H9 (cell line): ENCODE measurements at regions not wholly inside any gene's neighbourhood (a gene's known extent, or its start where the extent isn't known, plus 50 kb on each side); places are given as distances from the start of the nearest gene placed in this dataset.

Source experiments
- DNase-seq: peaks from one replicate; pipeline ENCODE4 v3.0.0-alpha.2; 2017
- H2AFZ ChIP-seq: one replicate; pipeline ENCODE4 v1.6.1; 2013; ENCODE audit warnings: mild to moderate bottlenecking, low read length, control low read depth, moderate library complexity
- H2AK5ac ChIP-seq: 2 replicates; pipeline ENCODE4 v1.6.1; 2013; ENCODE audit warnings: low read length, control low read depth, mixed read lengths; ENCODE audit not compliant: insufficient read length
- H2BK120ac ChIP-seq: one replicate; pipeline ENCODE4 v1.6.1; 2013; ENCODE audit warnings: low read depth, mild to moderate bottlenecking, low read length, control low read depth, inconsistent platforms; ENCODE audit not compliant: poor library complexity, severe bottlenecking
- H2BK12ac ChIP-seq: 2 replicates; pipeline ENCODE4 v1.6.1; 2013; ENCODE audit warnings: low read length, control low read depth, mixed read lengths, low read depth; ENCODE audit not compliant: insufficient read length
- H2BK15ac ChIP-seq: 2 replicates; pipeline ENCODE4 v1.6.1; 2013; ENCODE audit warnings: low read depth, low read length, control low read depth
- H2BK20ac ChIP-seq: one replicate; pipeline ENCODE4 v1.6.1; 2013; ENCODE audit warnings: low read depth, mild to moderate bottlenecking, low read length, control low read depth, inconsistent platforms; ENCODE audit not compliant: poor library complexity, severe bottlenecking
- H2BK5ac ChIP-seq: 2 replicates; pipeline ENCODE4 v1.6.1; 2013; ENCODE audit warnings: low read length, control low read depth, mixed read lengths; ENCODE audit not compliant: insufficient read length
- H3K14ac ChIP-seq: 2 replicates; pipeline ENCODE4 v1.6.1; 2013; ENCODE audit warnings: low read length, control low read depth; ENCODE audit not compliant: insufficient read depth
- H3K18ac ChIP-seq: 2 replicates; pipeline ENCODE4 v1.6.1; 2013; ENCODE audit warnings: low read depth, mild to moderate bottlenecking, mixed read lengths, low read length, control low read depth; ENCODE audit not compliant: insufficient read length
- H3K23ac ChIP-seq: 2 replicates; pipeline ENCODE4 v1.6.1; 2013; ENCODE audit warnings: low read length, control low read depth, mixed read lengths, low read depth; ENCODE audit not compliant: insufficient read length
- H3K23me2 ChIP-seq: 2 replicates; pipeline ENCODE4 v1.6.1; 2013; ENCODE audit warnings: low read depth, mild to moderate bottlenecking, mixed read lengths, low read length, control low read depth; ENCODE audit not compliant: insufficient read length, poor library complexity, severe bottlenecking
- H3K27ac ChIP-seq: 2 replicates; pipeline ENCODE4 v1.5.1; 2013; ENCODE audit warnings: low read length, control low read depth, mixed read lengths, low read depth; ENCODE audit not compliant: insufficient read length
- H3K27me3 ChIP-seq: 2 replicates; pipeline ENCODE4 v1.6.1; 2013; ENCODE audit warnings: low read length, control low read depth, inconsistent platforms; ENCODE audit not compliant: insufficient read depth
- H3K4ac ChIP-seq: 2 replicates; pipeline ENCODE4 v1.6.1; 2013; ENCODE audit warnings: low read depth, mild to moderate bottlenecking, control low read depth, inconsistent platforms, low read length, moderate library complexity
- H3K4me1 ChIP-seq: 2 replicates; pipeline ENCODE4 v1.6.1; 2013; ENCODE audit warnings: low read length, control low read depth, inconsistent platforms; ENCODE audit not compliant: insufficient read depth
- H3K4me2 ChIP-seq: 2 replicates; pipeline ENCODE4 v1.6.1; 2013; ENCODE audit warnings: low read length, control low read depth, mixed read lengths; ENCODE audit not compliant: insufficient read length, insufficient read depth
- H3K56ac ChIP-seq: 2 replicates; pipeline ENCODE4 v1.6.1; 2013; ENCODE audit warnings: low read depth, mild to moderate bottlenecking, mixed read lengths, low read length, control low read depth; ENCODE audit not compliant: insufficient read length
- H3K79me1 ChIP-seq: 2 replicates; pipeline ENCODE4 v1.6.1; 2013; ENCODE audit warnings: low read depth, mild to moderate bottlenecking, moderate library complexity, low read length, control low read depth, inconsistent platforms; ENCODE audit not compliant: insufficient read depth, poor library complexity, severe bottlenecking
- H3K79me2 ChIP-seq: 2 replicates; pipeline ENCODE4 v1.6.1; 2013; ENCODE audit warnings: low read length, control low read depth, inconsistent platforms; ENCODE audit not compliant: insufficient read depth
- H3K9ac ChIP-seq: 2 replicates; pipeline ENCODE4 v1.6.1; 2013; ENCODE audit warnings: low read length, control low read depth, mixed read lengths; ENCODE audit not compliant: insufficient read length; ENCODE audit errors: extremely low read depth
- H3K9me3 ChIP-seq: one replicate; pipeline ENCODE4 v1.6.1; 2013; ENCODE audit warnings: low read depth, low read length, inconsistent platforms; ENCODE audit not compliant: control insufficient read depth
- H3T11ph ChIP-seq: one replicate; pipeline ENCODE4 v1.6.1; 2013; ENCODE audit warnings: mild to moderate bottlenecking, low read length, control low read depth, inconsistent platforms
- H4K20me1 ChIP-seq: one replicate; pipeline ENCODE4 v1.6.1; 2013; ENCODE audit not compliant: control insufficient read depth, insufficient read length, insufficient read depth
- H4K5ac ChIP-seq: 2 replicates; pipeline ENCODE4 v1.6.1; 2013; ENCODE audit warnings: low read depth, mild to moderate bottlenecking, mixed read lengths, low read length, control low read depth; ENCODE audit not compliant: insufficient read length
- H4K8ac ChIP-seq: replicated peaks from 2 replicates; pipeline ENCODE4 v1.6.1; 2013; ENCODE audit warnings: low read length, control low read depth, mixed read lengths, low read depth; ENCODE audit not compliant: insufficient read length
- H4K91ac ChIP-seq: 2 replicates; pipeline ENCODE4 v1.6.1; 2013; ENCODE audit warnings: low read depth, mild to moderate bottlenecking, moderate library complexity, mixed read lengths, low read length, control low read depth; ENCODE audit not compliant: insufficient read length
- H3K27ac Mint-ChIP-seq, 3 experiments: 2 replicates in 2 of 3; 3 replicates in 1 of 3; pipeline ENCODE4 v1.8.0; 2020 to 2021; ENCODE audit warnings: mixed read lengths in 3 of 3, mild to moderate bottlenecking in 1 of 3, moderate library complexity in 1 of 3
- H3K27me3 Mint-ChIP-seq: 2 replicates; pipeline ENCODE4 v1.8.0; 2021; ENCODE audit warnings: low read depth, mild to moderate bottlenecking, moderate library complexity, mixed read lengths
- H3K36me3 Mint-ChIP-seq, 3 experiments: 2 replicates in 2 of 3; 3 replicates in 1 of 3; pipeline ENCODE4 v1.8.0; 2020 to 2021; ENCODE audit warnings: low read depth in 3 of 3, mixed read lengths in 3 of 3; ENCODE audit not compliant: insufficient read depth in 1 of 3
- H3K4me1 Mint-ChIP-seq, 2 experiments: 2 replicates each; pipeline ENCODE4 v1.8.0; 2020; ENCODE audit warnings: mixed read lengths in 2 of 2
- H3K4me3 Mint-ChIP-seq, 2 experiments: 2 replicates in 1 of 2; 3 replicates in 1 of 2; pipeline ENCODE4 v1.8.0; 2020 to 2021; ENCODE audit warnings: mild to moderate bottlenecking in 2 of 2, mixed read lengths in 2 of 2, moderate library complexity in 1 of 2
- H3K9me3 Mint-ChIP-seq, 2 experiments: 2 replicates in 1 of 2; 3 replicates in 1 of 2; pipeline ENCODE4 v1.8.0; 2020; ENCODE audit warnings: mild to moderate bottlenecking in 2 of 2, mixed read lengths in 2 of 2, moderate library complexity in 1 of 2
- WGBS: extraction: QIAGEN DNeasy Blood & Tissue Kit; methylation state at CpG from one replicate; pipeline ENCODE4 v1.1.7; 2013; ENCODE audit warnings: missing lambda C conversion rate, low lambda C conversion rate, mixed read lengths; ENCODE audit not compliant: insufficient read length; ENCODE audit errors: extremely low coverage; 5-methylcytosine and 5-hydroxymethylcytosine counted together
- TF ChIP-seq, protein P1 (sequence below): fragments of 200-600 bp; sonication (generic); conservative IDR thresholded peaks from 3 replicates; pipeline ENCODE4 v1.8.0; 2021; ENCODE audit warnings: antibody characterized with exemption, mild to moderate bottlenecking

DNA sequence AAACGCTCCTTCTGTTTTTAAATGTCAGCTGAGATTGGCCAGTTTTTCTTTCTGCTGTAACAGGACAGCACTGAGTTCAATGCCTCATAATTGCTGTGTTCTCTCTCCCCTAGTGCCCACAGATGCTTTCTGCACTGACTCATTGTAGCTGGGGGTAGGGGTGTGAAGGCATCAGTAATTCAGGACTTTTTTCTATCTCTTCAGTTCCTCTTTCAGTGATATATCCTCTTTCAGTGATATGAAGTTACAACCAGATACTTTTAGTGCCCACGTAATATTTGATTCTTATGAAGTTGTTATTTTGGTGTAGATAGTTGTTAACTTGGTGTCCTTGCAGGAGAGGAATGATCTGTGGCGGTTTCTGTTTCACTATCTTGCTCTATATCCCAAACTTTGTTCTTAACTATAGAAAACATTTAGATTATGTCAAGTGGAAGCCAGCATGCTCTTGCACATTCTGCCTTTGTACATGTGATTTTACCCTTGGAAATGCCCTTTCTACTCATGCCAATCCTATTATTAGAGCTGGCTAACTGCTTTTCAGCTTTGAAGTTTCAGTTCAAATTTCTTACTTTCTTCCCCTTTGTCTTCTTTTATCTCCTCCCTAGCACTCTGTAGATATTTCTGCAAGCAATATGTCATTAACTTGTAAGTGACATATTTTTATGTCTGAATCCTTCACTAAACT, 1258.4 kb downstream of the FAM133A start:
- TF ChIP-seq, protein P1, sequence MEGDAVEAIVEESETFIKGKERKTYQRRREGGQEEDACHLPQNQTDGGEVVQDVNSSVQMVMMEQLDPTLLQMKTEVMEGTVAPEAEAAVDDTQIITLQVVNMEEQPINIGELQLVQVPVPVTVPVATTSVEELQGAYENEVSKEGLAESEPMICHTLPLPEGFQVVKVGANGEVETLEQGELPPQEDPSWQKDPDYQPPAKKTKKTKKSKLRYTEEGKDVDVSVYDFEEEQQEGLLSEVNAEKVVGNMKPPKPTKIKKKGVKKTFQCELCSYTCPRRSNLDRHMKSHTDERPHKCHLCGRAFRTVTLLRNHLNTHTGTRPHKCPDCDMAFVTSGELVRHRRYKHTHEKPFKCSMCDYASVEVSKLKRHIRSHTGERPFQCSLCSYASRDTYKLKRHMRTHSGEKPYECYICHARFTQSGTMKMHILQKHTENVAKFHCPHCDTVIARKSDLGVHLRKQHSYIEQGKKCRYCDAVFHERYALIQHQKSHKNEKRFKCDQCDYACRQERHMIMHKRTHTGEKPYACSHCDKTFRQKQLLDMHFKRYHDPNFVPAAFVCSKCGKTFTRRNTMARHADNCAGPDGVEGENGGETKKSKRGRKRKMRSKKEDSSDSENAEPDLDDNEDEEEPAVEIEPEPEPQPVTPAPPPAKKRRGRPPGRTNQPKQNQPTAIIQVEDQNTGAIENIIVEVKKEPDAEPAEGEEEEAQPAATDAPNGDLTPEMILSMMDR, result no peak
- Histone ChIP-seq H2BK20ac (no peak overlapping the region), H3K4ac (no peak overlapping the region), H3K23ac (no peak overlapping the region), H4K5ac (no peak overlapping the region), H3K79me2 (no peaks in the 10 kb centered on the region; the same call in 1 of the 2 replicates), H3K14ac (no peak overlapping the region), H3K18ac (no peak overlapping the region), H2BK120ac (no peak overlapping the region), H3K23me2 (no peaks in the 10 kb centered on the region), H3T11ph (no peak overlapping the region), H2BK15ac (no peak overlapping the region), H3K27ac (no peak overlapping the region), H2BK12ac (no peak overlapping the region), H3K9ac (no peak overlapping the region), H3K4me2 (no peak overlapping the region), H3K27me3 (no peaks in the 10 kb centered on the region), H2BK5ac (no peak overlapping the region), H4K91ac (no peak overlapping the region), H2AFZ (no peak overlapping the region), H3K79me1 (no peaks in the 10 kb centered on the region), H4K20me1 (no peaks in the 10 kb centered on the region), H4K8ac (no peak overlapping the region), H3K4me1 (no peaks in the 10 kb centered on the region), H3K9me3 (no peaks in the 10 kb centered on the region), H2AK5ac (no peak overlapping the region), H3K56ac (no peak overlapping the region)
- DNase-seq, result no peak
- no CpG with 5 or more reads among the region's 3 CpGs for WGBS
- no peak overlapping the region for H3K4me3 Mint-ChIP-seq
- H3K27ac Mint-ChIP-seq, result no peak overlapping the region
- no peaks in the 10 kb centered on the region for H3K27me3 Mint-ChIP-seq
- H3K9me3 Mint-ChIP-seq, result peaks cover 10 to 14% of the 10 kb centered on the region in 2 experiments
- H3K36me3 Mint-ChIP-seq, result peaks cover 6 to 20% (median 11%) of the 10 kb centered on the region in 3 experiments; a peak in 5 of 7 replicates
- H3K4me1 Mint-ChIP-seq, result peaks cover 0 to 8% of the 10 kb centered on the region in 2 experiments; a peak in 1 of 4 replicates
